Upper lobe of left lung (tissue), 4 donors: ENCODE measurements at regions not wholly inside any gene's neighbourhood (a gene's known extent, or its start where the extent isn't known, plus 50 kb on each side); places are given as distances from the start of the nearest gene placed in this dataset.

ENCODE experiments used
- CTCF ChIP-seq, 6 experiments: fragments of 450-650 bp in 4 of 6; fragments of 200-600 bp in 2 of 6; sonication (generic) in 2 of 6; IDR thresholded peaks; one replicate each; pipeline ENCODE4 v1.5.1; 2016 to 2019; ENCODE audit warnings: antibody characterized with exemption in 6 of 6
- EP300 ChIP-seq, 4 donors: sonication (generic); formaldehyde crosslinking; IDR thresholded peaks; one replicate each; pipeline ENCODE4 v1.5.1; 2017; ENCODE audit warnings: antibody characterized with exemption in 4 of 4, control low read depth in 2 of 4
- POLR2A ChIP-seq, 4 donors: fragments of 450-650 bp; IDR thresholded peaks; one replicate each; pipeline ENCODE4 v1.5.1; 2016 to 2017; ENCODE audit warnings: antibody characterized with exemption in 4 of 4, mild to moderate bottlenecking in 2 of 4
- POLR2AphosphoS5 ChIP-seq, 2 donors: sonication (generic); formaldehyde crosslinking; IDR thresholded peaks; one replicate each; pipeline ENCODE4 v1.5.1; 2017; ENCODE audit warnings: antibody characterized with exemption in 2 of 2

- no peak for TF ChIP-seq CTCF (IDR thresholded peaks at IDR 0.05)
- TF ChIP-seq POLR2A (IDR thresholded peaks at IDR 0.05), result no peak
- no peak for TF ChIP-seq EP300 (IDR thresholded peaks at IDR 0.05)
- no peak for TF ChIP-seq POLR2AphosphoS5 (IDR thresholded peaks at IDR 0.05)
These were observed 397.4 kb upstream of the TPM1 start for GRCh38 chr15:62644889-62645742.
